CD14-positive monocyte (primary cell): ENCODE measurements at regions not wholly inside any gene's neighbourhood (a gene's known extent, or its start where the extent isn't known, plus 50 kb on each side); places are given as distances from the start of the nearest gene placed in this dataset.
A peak's percentile ranks its signal among the peaks of the same experiment; 100 is the strongest.
"Not testable (repeated sequence)": the region's sequence is repeated elsewhere in the genome, so short reads cannot be mapped to it uniquely, and the experiment has no call there.

Source experiments
- DNase-seq, 3 donors: peaks; one replicate each; pipeline ENCODE4 v3.0.0-alpha.2; 2011 to 2022
- H2AFZ ChIP-seq: 2 replicates; pipeline ENCODE4 v1.6.0; 2012; ENCODE audit warnings: mild to moderate bottlenecking, low read depth, low read length, inconsistent platforms; ENCODE audit not compliant: insufficient read depth, poor library complexity, severe bottlenecking
- H3K27ac ChIP-seq, 2 donors: 1 replicate in 1 of 2; 2 replicates in 1 of 2; pipeline ENCODE4 v1.5.1; 2012 to 2013; ENCODE audit warnings: low read length in 2 of 2, control low read depth in 1 of 2, inconsistent platforms in 1 of 2, low read depth in 1 of 2, mild to moderate bottlenecking in 1 of 2
- H3K27me3 ChIP-seq, 2 donors: one replicate each; pipeline versions ENCODE4 v1.6.0 to v1.6.1; 2011 to 2013; ENCODE audit warnings: low read length in 2 of 2; ENCODE audit not compliant: control insufficient read depth in 2 of 2, insufficient read depth in 2 of 2
- H3K36me3 ChIP-seq, 2 donors: replicated peaks in 1 of 2; 1 replicate in 1 of 2; 2 replicates in 1 of 2; pipeline versions ENCODE4 v1.5.1 to v1.6.1; 2012 to 2013; ENCODE audit warnings: low read length in 2 of 2, control low read depth in 1 of 2, inconsistent platforms in 1 of 2, mild to moderate bottlenecking in 1 of 2; ENCODE audit not compliant: insufficient read depth in 2 of 2, control insufficient read depth in 1 of 2
- H3K4me1 ChIP-seq, 2 donors: 1 replicate in 1 of 2; 2 replicates in 1 of 2; pipeline versions ENCODE4 v1.5.1 to v1.6.1; 2012 to 2013; ENCODE audit warnings: low read length in 2 of 2, control low read depth in 1 of 2, inconsistent platforms in 1 of 2, mild to moderate bottlenecking in 1 of 2, moderate library complexity in 1 of 2; ENCODE audit not compliant: insufficient read depth in 2 of 2, control insufficient read depth in 1 of 2
- H3K4me2 ChIP-seq: replicated peaks from 2 replicates; pipeline ENCODE3; 2012; ENCODE audit warnings: low read length, moderate library complexity, mild to moderate bottlenecking; ENCODE audit not compliant: poor library complexity, severe bottlenecking; ENCODE audit errors: extremely low read depth
- H3K4me3 ChIP-seq, 3 experiments: fragments of 200-600 bp in 1 of 3; sonication (generic) in 1 of 3; replicated peaks in 1 of 3; 1 replicate in 2 of 3; 2 replicates in 1 of 3; pipeline ENCODE4 v1.5.1; 2011 to 2013; ENCODE audit warnings: low read length in 3 of 3, mild to moderate bottlenecking in 3 of 3, control low read depth in 2 of 3, low read depth in 2 of 3, inconsistent platforms in 1 of 3, moderate library complexity in 1 of 3
- H3K79me2 ChIP-seq: 2 replicates; pipeline ENCODE4 v1.6.0; 2012; ENCODE audit warnings: mild to moderate bottlenecking, control low read depth, inconsistent platforms, low read length, moderate library complexity; ENCODE audit not compliant: insufficient read depth
- H3K9ac ChIP-seq: 2 replicates; pipeline ENCODE4 v1.6.0; 2017; ENCODE audit warnings: low read length, mild to moderate bottlenecking; ENCODE audit not compliant: insufficient read depth, poor library complexity, severe bottlenecking
- H3K9me3 ChIP-seq, 2 donors: replicated peaks in 1 of 2; 1 replicate in 1 of 2; 2 replicates in 1 of 2; pipeline versions ENCODE4 v1.5.1 to v1.6.1; 2012 to 2013; ENCODE audit warnings: low read length in 2 of 2, control low read depth in 1 of 2; ENCODE audit not compliant: control insufficient read depth in 1 of 2, insufficient read depth in 1 of 2
- H4K20me1 ChIP-seq: 2 replicates; pipeline ENCODE4 v1.6.0; 2012; ENCODE audit warnings: mild to moderate bottlenecking, low read length, control low read depth, moderate library complexity; ENCODE audit not compliant: insufficient read depth
- H3K27ac Mint-ChIP-seq, 7 donors: one replicate each; pipeline ENCODE4 v1.8.0; 2020; ENCODE audit warnings: mild to moderate bottlenecking in 7 of 7, mixed read lengths in 7 of 7, moderate library complexity in 6 of 7, inconsistent platforms in 2 of 7
- H3K27me3 Mint-ChIP-seq, 3 donors: one replicate each; pipeline ENCODE4 v1.8.0; 2021 to 2022; ENCODE audit warnings: low read depth in 3 of 3, mild to moderate bottlenecking in 3 of 3, mixed read lengths in 3 of 3, moderate library complexity in 3 of 3, inconsistent platforms in 1 of 3
- H3K36me3 Mint-ChIP-seq, 2 donors: one replicate each; pipeline ENCODE4 v1.8.0; 2020; ENCODE audit warnings: mixed read lengths in 2 of 2, inconsistent platforms in 1 of 2, mild to moderate bottlenecking in 1 of 2
- H3K4me1 Mint-ChIP-seq: one replicate; pipeline ENCODE4 v1.8.0; 2020; ENCODE audit warnings: mild to moderate bottlenecking, mixed read lengths
- H3K4me3 Mint-ChIP-seq, 2 donors: one replicate each; pipeline ENCODE4 v1.8.0; 2020; ENCODE audit warnings: mild to moderate bottlenecking in 2 of 2, mixed read lengths in 2 of 2, moderate library complexity in 1 of 2
- H3K9me3 Mint-ChIP-seq, 7 donors: one replicate each; pipeline ENCODE4 v1.8.0; 2020 to 2022; ENCODE audit warnings: mixed read lengths in 7 of 7, mild to moderate bottlenecking in 6 of 7, moderate library complexity in 6 of 7, inconsistent platforms in 2 of 7
- CTCF ChIP-seq: fragments of 200-600 bp; IDR thresholded peaks from one replicate; pipeline ENCODE4 v1.8.0; 2022; ENCODE audit warnings: antibody characterized with exemption, mild to moderate bottlenecking
- WGBS: methylation state at CpG from one replicate; pipeline ENCODE4 v1.1.5; 2013; ENCODE audit warnings: missing lambda C conversion rate; ENCODE audit not compliant: insufficient coverage; 5-methylcytosine and 5-hydroxymethylcytosine counted together
- intact Hi-C, 2 donors: fragments of 100-400 bp; cut with micrococcal nuclease; formaldehyde crosslinking; loops; one replicate each; pipeline versions ENCODE4 v1.15.0 to v1.15.1; 2023

GRCh38 chr4:101696276-101697010 is 94.1 kb upstream of the BANK1 start:
- peaks cover 0 to 5% of the 10 kb centered on the region in 2 donors for H3K4me1 ChIP-seq
- H3K79me2 ChIP-seq: no peaks in the 10 kb centered on the region
- no peaks in the 10 kb centered on the region for H3K9me3 ChIP-seq
- H4K20me1 ChIP-seq: no peaks in the 10 kb centered on the region
- Mint-ChIP-seq H3K27me3 (peaks cover 0 to 3% (median 0%) of the 10 kb centered on the region in 3 donors), H3K27ac (no peak overlapping the region), H3K36me3 (no peaks in the 10 kb centered on the region), H3K4me1 (peaks cover 20% of the 10 kb centered on the region), H3K9me3 (peaks cover 0 to 2% (median 0%) of the 10 kb centered on the region in 7 donors), H3K4me3 (no peak overlapping the region)
- no peak overlapping the region for H3K4me2 ChIP-seq
- intact Hi-C loops: no loop called here
- 90% methylated on average over 2 of the region's 3 CpGs for WGBS
- no peak overlapping the region for H3K27ac ChIP-seq
- TF ChIP-seq CTCF: no peak
- no peaks in the 10 kb centered on the region for H3K27me3 ChIP-seq
- no peak overlapping the region for H2AFZ ChIP-seq
- H3K4me3 ChIP-seq: no peak overlapping the region
- no peak overlapping the region for H3K9ac ChIP-seq
- H3K36me3 ChIP-seq: no peaks in the 10 kb centered on the region
- no peak for DNase-seq

- Histone ChIP-seq H3K4me2 (no peak overlapping the region), H3K9ac (no peak overlapping the region), H3K27ac (no peak overlapping the region), H3K27me3 (no peaks in the 10 kb centered on the region), H4K20me1 (no peaks in the 10 kb centered on the region), H3K4me3 (no peak overlapping the region), H3K79me2 (no peaks in the 10 kb centered on the region), H3K4me1 (peaks cover 0 to 5% of the 10 kb centered on the region in 2 donors), H3K36me3 (no peaks in the 10 kb centered on the region), H3K9me3 (no peaks in the 10 kb centered on the region), H2AFZ (no peak overlapping the region)
- Mint-ChIP-seq H3K27ac (no peak overlapping the region), H3K4me3 (no peak overlapping the region), H3K4me1 (peaks cover 20% of the 10 kb centered on the region), H3K9me3 (peaks cover 0 to 4% (median 0%) of the 10 kb centered on the region in 7 donors), H3K27me3 (peaks cover 0 to 5% (median 2%) of the 10 kb centered on the region in 3 donors), H3K36me3 (no peaks in the 10 kb centered on the region)
- intact Hi-C loops: no loop called here
- no peak for DNase-seq
- TF ChIP-seq CTCF: no peak
These were observed 95.4 kb upstream of the BANK1 start for GRCh38 chr4:101695176-101695575.

- Mint-ChIP-seq H3K27ac (peak overlapping the region in 2 of 7 donors; percentile 26 to 42), H3K4me1 (peaks cover 15% of the 10 kb centered on the region)
- H3K4me1 ChIP-seq, intact Hi-C loops, H3K9ac ChIP-seq, H3K36me3 Mint-ChIP-seq, H3K9me3 Mint-ChIP-seq, H3K27me3 Mint-ChIP-seq, H3K79me2 ChIP-seq, H4K20me1 ChIP-seq, H3K27me3 ChIP-seq, DNase-seq, H3K4me2 ChIP-seq, H3K9me3 ChIP-seq, H3K27ac ChIP-seq, H3K36me3 ChIP-seq, H2AFZ ChIP-seq, H3K4me3 ChIP-seq, H3K4me3 Mint-ChIP-seq: not testable (repeated sequence)
- WGBS: 97% methylated on average over 4 of the region's 5 CpGs
These were observed 96.1 kb upstream of the BANK1 start for GRCh38 chr4:101694403-101694802.
